Thyroid gland (tissue), 4 donors: ENCODE measurements at regions not wholly inside any gene's neighbourhood (a gene's known extent, or its start where the extent isn't known, plus 50 kb on each side); places are given as distances from the start of the nearest gene placed in this dataset.

ENCODE experiments used
- DNase-seq, 2 donors: peaks; one replicate each; pipeline ENCODE4 v3.0.0-alpha.2; 2019
- H3K27ac ChIP-seq, 3 donors: fragments of 200-600 bp; sonication (generic); 1 replicate in 2 of 3; 2 replicates in 1 of 3; pipeline ENCODE4 v1.5.1; 2016 to 2019; ENCODE audit warnings: mild to moderate bottlenecking in 1 of 3, moderate library complexity in 1 of 3
- H3K27me3 ChIP-seq: fragments of 200-600 bp; sonication (generic); one replicate; pipeline ENCODE4 v1.5.1; 2019
- H3K36me3 ChIP-seq, 2 donors: fragments of 200-600 bp; sonication (generic); one replicate each; pipeline ENCODE4 v1.5.1; 2016 to 2019
- H3K4me1 ChIP-seq, 2 donors: fragments of 200-600 bp; sonication (generic); one replicate each; pipeline ENCODE4 v1.5.1; 2017 to 2019
- H3K4me3 ChIP-seq, 3 donors: fragments of 200-600 bp; sonication (generic); replicated peaks in 1 of 3; 1 replicate in 2 of 3; 2 replicates in 1 of 3; pipeline ENCODE4 v1.5.1; 2016; ENCODE audit warnings: mild to moderate bottlenecking in 1 of 3
- H3K9me3 ChIP-seq: fragments of 200-600 bp; sonication (generic); one replicate; pipeline ENCODE4 v1.5.1; 2017
- CTCF ChIP-seq, 6 experiments: fragments of 200-600 bp in 3 of 6; fragments of 450-650 bp in 3 of 6; sonication (generic) in 3 of 6; IDR thresholded peaks; one replicate each; pipeline ENCODE4 v1.5.1; 2016 to 2019; ENCODE audit warnings: antibody characterized with exemption in 6 of 6, mild to moderate bottlenecking in 2 of 6, inconsistent platforms in 1 of 6, moderate library complexity in 1 of 6
- POLR2A ChIP-seq, 2 donors: fragments of 450-650 bp; IDR thresholded peaks; one replicate each; pipeline ENCODE4 v1.6.1; 2017; ENCODE audit warnings: antibody characterized with exemption in 2 of 2, mild to moderate bottlenecking in 2 of 2, moderate library complexity in 1 of 2
- WGBS, 2 donors: methylation state at CpG; one replicate each; pipeline ENCODE4 v1.1.5; 2017; 5-methylcytosine and 5-hydroxymethylcytosine counted together
- intact Hi-C: fragments of 100-400 bp; cut with DNase I; formaldehyde crosslinking; loops from one replicate; pipeline ENCODE4 v1.15.1; 2023

GRCh38 chr11:127592371-127592770 lies 591.8 kb upstream of the KIRREL3 start:
- no peaks in the 10 kb centered on the region for H3K9me3 ChIP-seq
- no peaks in the 10 kb centered on the region for H3K4me1 ChIP-seq
- no peak overlapping the region for H3K27ac ChIP-seq
- H3K4me3 ChIP-seq = no peak overlapping the region
- TF ChIP-seq CTCF (IDR thresholded peaks at IDR 0.05) (no peak), POLR2A (IDR thresholded peaks at IDR 0.05) (no peak)
- no peaks in the 10 kb centered on the region for H3K27me3 ChIP-seq
- H3K36me3 ChIP-seq = no peaks in the 10 kb centered on the region
- no peak for DNase-seq
- intact Hi-C loops = no loop called here
- WGBS, 2 donors = 63 to 89% methylated on average over 1 of the region's 1 CpG

GRCh38 chr11:127590314-127590713 lies 589.7 kb upstream of the KIRREL3 start:
- WGBS, 2 donors = 79 to 87% methylated on average over 1 of the region's 1 CpG
- TF ChIP-seq POLR2A (IDR thresholded peaks at IDR 0.05) (no peak), CTCF (IDR thresholded peaks at IDR 0.05) (no peak)

GRCh38 chr11:127588431-127588830 lies 587.9 kb upstream of the KIRREL3 start:
- no peaks in the 10 kb centered on the region for H3K9me3 ChIP-seq
- no peak for DNase-seq
- TF ChIP-seq CTCF (IDR thresholded peaks at IDR 0.05) (no peak), POLR2A (IDR thresholded peaks at IDR 0.05) (no peak)

More at GRCh38 chr11:127590314-127590713, 589.7 kb upstream of the KIRREL3 start:
- Histone ChIP-seq H3K4me3 (no peak overlapping the region), H3K9me3 (no peaks in the 10 kb centered on the region), H3K36me3 (no peaks in the 10 kb centered on the region), H3K27ac (no peak overlapping the region), H3K27me3 (no peaks in the 10 kb centered on the region), H3K4me1 (no peaks in the 10 kb centered on the region)
- DNase-seq = no peak
- intact Hi-C loops = no loop called here

GRCh38 chr11:127587511-127587910 lies 586.9 kb upstream of the KIRREL3 start:
- no peak overlapping the region for H3K27ac ChIP-seq
- 98 to 100% methylated on average over 2 of the region's 2 CpGs for WGBS, 2 donors
- no peak overlapping the region for H3K4me3 ChIP-seq
- no peaks in the 10 kb centered on the region for H3K36me3 ChIP-seq
- no peaks in the 10 kb centered on the region for H3K4me1 ChIP-seq
- H3K9me3 ChIP-seq = no peaks in the 10 kb centered on the region
- H3K27me3 ChIP-seq = no peaks in the 10 kb centered on the region
- no peak for DNase-seq
- TF ChIP-seq POLR2A (IDR thresholded peaks at IDR 0.05) (no peak), CTCF (IDR thresholded peaks at IDR 0.05) (no peak)
- intact Hi-C loops = no loop called here

More at GRCh38 chr11:127588431-127588830, 587.9 kb upstream of the KIRREL3 start:
- 94 to 95% methylated on average over 5 of the region's 5 CpGs for WGBS, 2 donors
- H3K27ac ChIP-seq = no peak overlapping the region
- H3K4me1 ChIP-seq = no peaks in the 10 kb centered on the region
- H3K27me3 ChIP-seq = no peaks in the 10 kb centered on the region
- intact Hi-C loops = no loop called here
- no peaks in the 10 kb centered on the region for H3K36me3 ChIP-seq
- H3K4me3 ChIP-seq = no peak overlapping the region

- TF ChIP-seq CTCF (IDR thresholded peaks at IDR 0.05) = no peak
- no peak for TF ChIP-seq POLR2A (IDR thresholded peaks at IDR 0.05)
- H3K36me3 ChIP-seq = no peaks in the 10 kb centered on the region
- no peak overlapping the region for H3K4me3 ChIP-seq
- peaks cover 6 to 11% of the 10 kb centered on the region in 2 donors for H3K4me1 ChIP-seq
- 91 to 94% methylated on average over 7 of the region's 7 CpGs for WGBS, 2 donors
- H3K9me3 ChIP-seq = no peaks in the 10 kb centered on the region
- H3K27me3 ChIP-seq = no peaks in the 10 kb centered on the region
- H3K27ac ChIP-seq = no peak overlapping the region
- DNase-seq = no peak
- intact Hi-C loops = no loop called here
Observed at GRCh38 chr11:127576210-127576609, 575.6 kb upstream of the KIRREL3 start.
